HG03521 (cell line): ENCODE measurements at regions not wholly inside any gene's neighbourhood (a gene's known extent, or its start where the extent isn't known, plus 50 kb on each side); places are given as distances from the start of the nearest gene placed in this dataset.

ENCODE experiments used
- ATAC-seq: cut with Tn5 transposase; IDR thresholded peaks from one replicate; pipeline ENCODE4 v1.9.1; 2021; ENCODE audit warnings: mild to moderate bottlenecking, moderate library complexity; ENCODE audit not compliant: unreplicated experiment

GRCh38 chr14:97331526-97331925 is 534.3 kb downstream of the VRK1 start:
- ATAC-seq: no peak

GRCh38 chr14:97336179-97336578 is 539.0 kb downstream of the VRK1 start:
- no peak for ATAC-seq

- ATAC-seq: no peak
These were observed 539.6 kb downstream of the VRK1 start for GRCh38 chr14:97336816-97337215.

GRCh38 chr14:97337267-97337666 is 540.1 kb downstream of the VRK1 start:
- no peak for ATAC-seq

GRCh38 chr14:97337670-97338069 is 540.5 kb downstream of the VRK1 start:
- no peak for ATAC-seq

GRCh38 chr14:97344666-97345065 is 547.5 kb downstream of the VRK1 start:
- ATAC-seq: no peak

GRCh38 chr14:97346675-97347074 is 549.5 kb downstream of the VRK1 start:
- no peak for ATAC-seq

- no peak for ATAC-seq
These were observed 552.3 kb downstream of the VRK1 start for GRCh38 chr14:97349463-97349862.

GRCh38 chr14:97349946-97350345 is 552.8 kb downstream of the VRK1 start:
- no peak for ATAC-seq

GRCh38 chr14:97350415-97350814 is 553.2 kb downstream of the VRK1 start:
- no peak for ATAC-seq

GRCh38 chr14:97350894-97351731 is 553.9 kb downstream of the VRK1 start:
- no peak for ATAC-seq

GRCh38 chr14:97353102-97353501 is 555.9 kb downstream of the VRK1 start:
- no peak for ATAC-seq

- no peak for ATAC-seq
These were observed 557.0 kb downstream of the VRK1 start for GRCh38 chr14:97354119-97354722.

- no peak for ATAC-seq
These were observed 562.2 kb downstream of the VRK1 start for GRCh38 chr14:97359341-97359740.

GRCh38 chr14:97361181-97361580 is 564.0 kb downstream of the VRK1 start:
- no peak for ATAC-seq

- no peak for ATAC-seq
These were observed 564.8 kb downstream of the VRK1 start for GRCh38 chr14:97361958-97362357.

GRCh38 chr14:97366400-97366799 is 569.2 kb downstream of the VRK1 start:
- ATAC-seq: no peak

GRCh38 chr14:97367278-97367677 is 570.1 kb downstream of the VRK1 start:
- ATAC-seq: no peak

GRCh38 chr14:97368049-97368448 is 570.9 kb downstream of the VRK1 start:
- ATAC-seq: no peak

- ATAC-seq: no peak
These were observed 571.9 kb downstream of the VRK1 start for GRCh38 chr14:97368900-97369564.

GRCh38 chr14:97369901-97370300 is 572.7 kb downstream of the VRK1 start:
- no peak for ATAC-seq

GRCh38 chr14:97376310-97376709 is 579.1 kb downstream of the VRK1 start:
- no peak for ATAC-seq
